GM21367 (cell line): ENCODE measurements at regions not wholly inside any gene's neighbourhood (a gene's known extent, or its start where the extent isn't known, plus 50 kb on each side); places are given as distances from the start of the nearest gene placed in this dataset.

Source experiments
- ATAC-seq: cut with Tn5 transposase; IDR thresholded peaks from one replicate; pipeline ENCODE4 v1.9.1; 2021; ENCODE audit not compliant: unreplicated experiment

DNA sequence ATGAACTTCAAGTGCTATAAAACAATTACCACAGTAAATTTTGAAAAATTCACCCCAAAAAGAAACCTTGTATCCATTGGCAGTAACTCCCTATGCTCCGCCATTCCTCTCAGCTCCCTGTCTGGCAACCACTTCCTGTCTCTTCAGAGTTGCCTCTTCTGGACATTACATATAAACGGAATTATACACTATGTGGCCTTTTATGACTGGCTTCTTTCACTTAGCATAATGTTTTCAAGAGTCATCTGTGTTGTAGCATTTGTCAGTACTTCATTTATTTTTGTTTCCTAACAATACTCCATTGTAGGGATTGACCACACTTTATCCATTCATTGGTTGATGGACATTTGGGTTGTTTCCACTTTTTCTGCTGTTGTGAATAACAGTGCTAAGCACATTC lies 50.1 kb downstream of the CEP43 start:
- ATAC-seq = no peak

GRCh38 chr6:167050903-167051302 lies 51.7 kb downstream of the CEP43 start:
- no peak for ATAC-seq

DNA sequence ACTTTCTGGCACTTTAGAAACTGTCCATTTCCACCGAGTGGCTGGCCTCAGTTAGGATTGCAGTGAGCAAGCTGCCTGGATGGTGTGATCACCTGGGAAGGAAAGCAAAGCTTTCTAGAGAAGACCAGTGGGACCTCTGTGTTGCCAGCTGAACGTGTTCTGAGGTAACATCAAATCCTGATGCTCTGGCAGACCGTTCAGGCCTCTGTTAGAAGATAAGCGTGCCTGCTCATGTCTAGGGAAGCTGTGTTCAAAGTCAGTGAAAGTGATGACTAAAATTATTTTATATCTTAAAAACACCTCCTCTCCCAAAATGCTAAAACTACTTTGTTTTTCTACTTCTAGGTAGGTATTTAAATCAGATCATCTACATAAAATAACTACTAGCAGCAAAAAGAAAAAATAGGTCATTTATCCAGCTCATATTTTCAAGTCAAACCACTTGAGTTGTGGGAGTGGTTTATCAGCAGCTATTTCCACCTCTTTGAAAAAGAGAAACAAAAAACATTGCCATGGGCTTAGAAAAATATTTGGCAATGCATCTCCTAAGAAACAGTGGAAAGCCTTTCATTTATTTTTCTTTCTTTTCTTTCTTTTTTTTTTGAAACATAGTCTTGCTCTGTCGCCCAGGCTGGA lies 54.8 kb downstream of the CEP43 start:
- ATAC-seq = no peak

- ATAC-seq = no peak
Observed at GRCh38 chr6:167054987-167055386, 55.8 kb downstream of the CEP43 start.

GRCh38 chr6:167056370-167056769 lies 57.2 kb downstream of the CEP43 start:
- peak; percentile 96 for ATAC-seq

GRCh38 chr6:167058261-167058660 lies 59.1 kb downstream of the CEP43 start:
- no peak for ATAC-seq
